Ramos (cell line): ENCODE measurements at regions not wholly inside any gene's neighbourhood (a gene's known extent, or its start where the extent isn't known, plus 50 kb on each side); places are given as distances from the start of the nearest gene placed in this dataset.
"Not testable (repeated sequence)": the region's sequence is repeated elsewhere in the genome, so short reads cannot be mapped to it uniquely, and the experiment has no call there.

Source experiments
- in situ Hi-C: fragments of 300-500 bp; cut with MboI; formaldehyde crosslinking; loops from one replicate; pipeline ENCODE4 v1.14.3; 2022; ENCODE audit warnings: low sequenced_read_pairs; ENCODE audit not compliant: unreplicated experiment

DNA sequence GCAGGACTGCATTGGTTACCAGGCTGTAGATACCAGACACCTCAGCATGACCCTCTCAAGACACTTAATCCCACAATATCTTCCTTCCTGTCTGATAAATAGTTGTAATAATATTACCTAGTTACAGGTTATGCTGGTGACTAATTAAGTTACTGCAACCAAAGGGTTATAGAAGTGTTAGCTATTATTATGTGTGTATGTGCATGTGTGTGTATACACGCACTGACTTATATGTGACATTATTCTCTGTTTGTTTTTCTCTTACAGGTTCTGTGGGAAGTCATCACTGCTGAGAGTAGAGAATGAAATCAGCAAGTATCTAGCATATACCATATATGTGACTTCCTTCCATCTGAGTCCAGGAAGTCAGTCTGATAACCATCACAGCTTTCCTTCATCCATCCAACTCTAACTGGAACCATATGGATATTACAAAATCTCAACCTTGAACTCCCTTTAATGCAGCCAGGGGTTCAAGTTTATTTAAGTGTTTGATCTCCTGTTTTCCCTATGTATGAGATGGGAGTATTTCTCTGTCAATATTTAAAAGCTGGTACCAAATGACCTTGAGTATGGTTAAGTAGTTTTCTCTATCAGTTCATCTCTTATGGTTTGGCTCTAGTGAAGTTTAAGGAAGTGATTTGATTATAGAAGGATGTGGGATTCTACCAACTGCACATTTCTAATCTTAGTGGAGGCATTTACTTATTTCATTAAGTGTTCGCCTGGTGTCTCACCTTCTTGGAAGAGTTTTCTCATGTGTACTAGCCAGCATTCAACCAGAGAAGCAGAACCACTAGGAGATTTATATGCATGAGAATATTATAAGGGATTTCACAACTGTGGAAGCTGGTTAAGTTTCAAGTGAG lies 313.2 kb downstream of the HIVEP2 start:
- in situ Hi-C loops = no loop called here

DNA sequence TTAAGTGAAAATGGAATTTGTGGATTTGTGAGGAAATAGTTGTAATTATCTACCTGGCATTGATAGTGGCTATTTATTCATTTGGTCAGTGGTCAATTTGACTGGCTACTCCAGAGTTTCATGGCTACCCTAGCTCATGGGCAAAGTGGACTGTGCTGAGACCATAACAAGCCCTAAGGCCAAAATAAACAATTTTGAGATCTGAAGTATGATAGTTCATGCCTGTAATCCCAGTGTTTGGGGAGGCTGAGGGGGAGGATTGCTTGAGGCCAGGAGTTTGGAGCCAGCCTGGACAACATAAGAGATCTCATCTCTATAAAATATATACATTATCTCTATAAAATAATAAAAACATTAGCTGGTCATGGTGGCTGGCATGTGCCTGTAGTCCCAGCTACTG lies 311.7 kb downstream of the HIVEP2 start:
- in situ Hi-C loops = no loop called here

DNA sequence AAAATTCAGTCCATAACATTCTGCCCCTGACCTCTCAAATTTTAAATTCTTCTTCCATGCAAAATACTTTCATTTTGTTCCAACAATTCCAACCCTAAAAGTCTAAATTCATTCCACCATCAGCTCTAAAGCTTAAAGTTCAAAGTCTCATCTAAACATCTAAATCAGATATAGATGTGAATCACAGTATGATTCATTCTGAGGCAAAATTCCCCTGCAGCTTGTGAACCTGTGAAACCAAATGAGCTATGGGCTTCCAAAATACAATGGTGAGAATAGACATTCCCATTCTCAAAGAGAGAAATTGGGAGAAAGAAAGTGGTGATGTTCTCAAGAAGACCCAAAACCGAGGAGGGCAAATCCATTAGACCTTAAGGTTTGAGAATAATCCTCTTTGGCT lies 309.8 kb downstream of the HIVEP2 start:
- in situ Hi-C loops = no loop called here

DNA sequence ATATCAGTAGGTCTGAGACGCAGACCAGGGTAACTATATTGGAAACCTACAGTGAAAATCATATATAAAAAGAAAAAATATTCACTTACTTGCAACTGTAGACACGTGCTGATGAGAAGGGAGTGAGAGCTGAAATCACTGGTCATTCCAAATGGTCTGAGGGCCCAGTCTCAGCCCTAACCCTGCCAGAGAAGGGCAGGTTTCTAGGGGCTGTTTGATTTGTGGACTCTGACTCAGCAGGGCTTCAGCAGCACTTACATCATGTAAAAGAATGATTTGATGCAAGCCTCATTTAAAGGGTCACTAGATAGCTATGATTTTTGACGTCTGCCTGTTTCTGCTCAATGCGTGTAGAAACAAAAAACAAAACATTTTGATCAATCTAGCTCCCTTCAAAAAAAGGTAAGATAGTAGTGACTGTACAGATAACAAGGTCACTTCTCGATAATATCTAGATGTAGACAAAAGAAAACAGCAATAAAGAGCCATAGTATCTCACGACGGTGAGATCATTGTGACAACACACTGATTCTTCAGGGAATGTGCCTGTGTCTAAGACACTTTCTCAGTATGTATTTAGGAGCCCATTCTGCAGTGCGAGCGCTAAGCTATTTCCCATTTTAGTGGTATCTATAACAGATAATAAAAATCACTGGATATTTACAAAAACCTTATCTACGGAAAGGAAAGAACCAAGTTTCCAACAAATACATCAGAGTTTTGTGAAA lies 307.2 kb downstream of the HIVEP2 start:
- in situ Hi-C loops = no loop called here

- in situ Hi-C loops = no loop called here
Observed at GRCh38 chr6:142642651-142643050, 302.3 kb downstream of the HIVEP2 start.

DNA sequence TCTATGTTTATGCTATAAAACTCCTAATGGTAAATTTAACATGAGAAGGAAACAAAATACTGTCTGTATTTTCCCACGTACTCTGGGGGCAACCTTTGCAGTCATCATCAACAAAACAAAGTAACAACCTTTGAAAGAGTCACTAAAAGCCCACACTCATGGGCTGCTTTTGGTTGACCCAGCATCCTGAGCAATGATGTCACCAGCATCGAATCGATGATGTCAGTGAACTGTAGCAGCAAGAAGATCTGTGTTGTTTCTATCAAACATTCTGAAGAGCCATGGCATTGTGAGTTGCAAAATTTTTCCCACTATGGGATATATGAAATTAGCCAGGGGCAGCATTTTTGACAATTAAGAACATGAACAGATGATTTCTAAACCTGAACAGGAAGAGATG lies 300.1 kb downstream of the HIVEP2 start:
- in situ Hi-C loops = no loop called here

- in situ Hi-C loops = no loop called here
Observed at GRCh38 chr6:142645663-142646062, 299.3 kb downstream of the HIVEP2 start.

DNA sequence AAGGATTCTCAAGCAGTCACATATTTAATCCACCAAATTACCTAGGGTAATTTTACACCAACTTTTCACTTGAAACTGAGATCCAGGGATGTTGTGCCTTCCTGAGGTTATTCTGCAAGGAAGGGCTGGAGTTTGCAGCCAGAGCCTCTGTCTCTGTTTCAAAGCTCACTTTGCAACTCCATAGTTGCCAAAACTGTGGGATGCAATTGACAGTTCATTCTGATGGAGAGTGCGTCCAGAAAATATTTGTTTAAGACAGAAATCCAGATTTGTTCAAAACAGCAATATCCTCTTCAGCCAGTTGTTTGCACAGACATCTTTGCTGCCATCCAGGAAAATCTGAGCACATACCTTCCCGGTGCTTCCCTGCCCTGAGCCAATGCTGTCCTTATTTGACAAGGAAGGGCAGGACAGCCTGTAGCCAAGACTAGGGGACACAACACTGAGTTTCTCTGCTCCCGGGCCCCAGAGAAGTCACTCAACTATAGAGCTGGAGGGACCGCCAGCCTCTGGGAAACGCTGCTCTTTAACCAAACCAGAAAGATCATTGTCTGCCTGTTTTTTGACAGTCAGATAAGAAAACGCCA lies 297.4 kb downstream of the HIVEP2 start:
- in situ Hi-C loops = no loop called here

DNA sequence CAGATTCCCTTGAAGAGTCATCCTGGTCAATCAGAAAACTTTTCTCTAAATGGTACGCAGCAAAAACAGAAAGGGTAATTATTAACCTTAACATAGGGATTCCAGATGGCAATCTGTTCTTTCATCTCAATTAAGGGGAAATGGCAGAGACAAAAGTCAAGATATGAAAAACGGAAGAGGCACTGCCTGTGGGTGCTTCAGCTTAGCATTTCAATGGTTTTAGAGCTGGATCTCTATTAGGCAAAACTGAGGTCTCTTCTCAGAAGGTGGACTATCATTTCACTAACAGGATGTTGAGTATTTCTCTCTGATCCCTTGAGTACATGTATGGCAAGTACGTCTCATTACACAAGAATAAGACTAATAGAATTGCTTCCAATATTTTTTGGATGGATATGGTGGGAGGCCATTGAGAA lies 296.9 kb downstream of the HIVEP2 start:
- in situ Hi-C loops = no loop called here

GRCh38 chr6:142648526-142648925 lies 296.4 kb downstream of the HIVEP2 start:
- in situ Hi-C loops = no loop called here

DNA sequence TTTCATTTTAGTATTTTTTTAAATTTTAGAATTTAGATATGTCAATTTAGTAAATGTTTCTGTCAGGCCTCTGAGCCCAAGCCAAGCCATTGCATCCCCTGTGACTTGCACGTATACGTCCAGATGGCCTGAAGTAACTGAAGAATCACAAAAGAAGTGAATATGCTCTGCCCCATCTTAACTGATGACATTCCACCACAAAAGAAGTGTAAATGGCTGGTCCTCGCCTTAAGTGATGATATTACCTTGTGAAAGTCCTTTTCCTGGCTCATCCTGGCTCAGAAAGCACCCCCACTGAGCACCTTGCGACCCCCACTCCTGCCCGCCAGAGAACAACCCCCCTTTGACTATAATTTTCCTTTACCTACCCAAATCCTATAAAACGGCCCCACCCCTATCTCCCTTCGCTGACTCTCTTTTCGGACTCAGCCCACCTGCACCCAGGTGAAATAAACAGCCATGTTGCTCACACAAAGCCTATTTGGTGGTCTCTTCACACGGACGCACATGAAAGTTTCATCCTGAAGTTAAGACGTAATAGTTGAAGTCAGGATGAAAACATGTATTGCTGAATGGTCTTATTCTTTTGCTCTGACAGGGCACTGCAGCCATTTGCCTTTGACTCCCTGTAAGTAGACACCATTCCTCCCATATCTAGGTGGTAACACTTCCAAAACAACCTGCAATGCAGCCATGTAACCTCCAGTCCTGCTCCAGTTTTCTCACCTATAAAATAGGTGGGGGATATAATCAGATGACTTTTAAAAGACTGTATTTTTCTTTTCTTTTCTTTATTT lies 295.3 kb downstream of the HIVEP2 start:
- in situ Hi-C loops = not testable (repeated sequence)

DNA sequence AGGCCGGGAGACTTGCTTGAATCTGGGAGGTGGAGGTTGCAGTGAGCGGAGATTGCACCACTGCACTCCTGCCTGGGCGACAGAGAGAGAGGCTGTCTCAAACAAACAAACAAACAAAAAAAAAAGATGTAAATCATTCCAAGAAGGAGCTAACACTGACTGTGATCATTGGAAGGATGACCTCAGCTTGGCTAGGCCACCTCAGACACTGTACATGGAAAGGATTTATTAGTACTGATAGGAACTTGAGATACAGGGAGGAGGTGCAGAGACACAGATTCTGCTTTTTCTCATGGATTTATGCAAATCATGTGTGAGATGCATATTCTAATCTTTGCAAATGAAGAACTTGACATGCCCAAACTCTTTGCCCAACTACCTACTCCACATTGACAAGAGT lies 293.6 kb downstream of the HIVEP2 start:
- in situ Hi-C loops = no loop called here

GRCh38 chr6:142653710-142654420 lies 291.1 kb downstream of the HIVEP2 start:
- in situ Hi-C loops = no loop called here

GRCh38 chr6:142659661-142660060 lies 285.3 kb downstream of the HIVEP2 start:
- in situ Hi-C loops = no loop called here

GRCh38 chr6:142665393-142665792 lies 279.6 kb downstream of the HIVEP2 start:
- in situ Hi-C loops = no loop called here

- in situ Hi-C loops = no loop called here
Observed at GRCh38 chr6:142666599-142667185, 278.3 kb downstream of the HIVEP2 start.

- in situ Hi-C loops = no loop called here
Observed at GRCh38 chr6:142669471-142670351, 275.3 kb downstream of the HIVEP2 start.

- in situ Hi-C loops = no loop called here
Observed at GRCh38 chr6:142671791-142672190, 273.2 kb downstream of the HIVEP2 start.
